ENCODE measurements at regions not wholly inside any gene's neighbourhood (a gene's known extent, or its start where the extent isn't known, plus 50 kb on each side); places are given as distances from the start of the nearest gene placed in this dataset.

DNA sequence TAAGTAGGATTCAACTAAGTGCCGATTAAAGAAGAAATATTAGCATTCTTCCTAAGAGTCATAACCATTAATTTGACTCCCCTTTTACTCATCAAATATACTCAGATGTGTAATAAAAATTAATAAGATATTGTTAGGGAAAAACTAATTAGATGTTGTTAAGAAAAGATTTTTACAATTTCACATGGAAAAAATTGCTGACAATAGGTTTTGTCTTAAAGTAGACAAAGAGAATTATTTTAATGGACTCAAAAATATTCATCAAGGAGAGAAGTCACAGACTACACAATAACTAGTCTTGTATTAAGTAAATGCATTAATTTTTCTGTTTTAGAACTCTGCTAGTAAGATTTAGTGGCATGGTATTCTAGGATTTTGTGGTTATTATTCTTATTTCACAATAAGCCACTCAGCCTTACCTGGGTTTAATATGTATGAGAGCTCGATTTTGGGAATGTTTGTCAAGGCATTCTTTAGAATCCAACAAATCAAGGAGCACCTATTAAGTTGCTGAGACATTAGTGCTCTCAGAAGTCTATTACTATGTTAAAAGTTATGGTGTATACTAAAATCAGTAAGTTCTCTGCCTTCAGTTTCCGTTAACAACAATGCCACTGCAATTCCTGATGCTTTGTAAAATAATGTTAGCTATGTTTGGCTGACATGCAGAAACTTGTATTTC, 110.2 kb upstream of the UGT8 start:
- H3K4me3 ChIP-seq (ENCODE audit: control insufficient read depth in 1 of 2, extremely low read depth in 1 of 2, low read length in 1 of 2), result no peak overlapping the region
- H3K36me3 ChIP-seq (ENCODE audit: control insufficient read depth in 2 of 2, extremely low read depth in 1 of 2, insufficient read depth in 1 of 2, low read length in 1 of 2), result no peaks in the 10 kb centered on the region
- H3K4me1 Mint-ChIP-seq, result no peaks in the 10 kb centered on the region
- CTCF ChIA-PET, result no interaction called here
- H3K9me3 ChIP-seq, result no peaks in the 10 kb centered on the region
- no peaks in the 10 kb centered on the region for H3K27me3 Mint-ChIP-seq
- DNase-seq, result no peak
- POLR2A ChIA-PET, result no interaction called here
- no peak for ATAC-seq (replicated peaks in 1 of 4)
- H3K36me3 Mint-ChIP-seq, result no peaks in the 10 kb centered on the region
- no peaks in the 10 kb centered on the region for H3K27me3 ChIP-seq (replicated peaks in 1 of 2; ENCODE audit: control insufficient read depth in 2 of 2, extremely low read depth in 1 of 2, insufficient read depth in 2 of 2, low read length in 1 of 2)
- no peak overlapping the region for H3K27ac ChIP-seq (ENCODE audit: low read length)
- WGBS (ENCODE audit: insufficient coverage), result no CpG with 5 or more reads among the region's 3 CpGs
- H3K9me3 Mint-ChIP-seq, result no peaks in the 10 kb centered on the region
- no peak overlapping the region for H3K4me3 Mint-ChIP-seq
- H3K4me1 ChIP-seq (ENCODE audit: control insufficient read depth in 1 of 2, extremely low read depth in 1 of 2, insufficient read depth in 2 of 2, low read length in 2 of 2), result no peaks in the 10 kb centered on the region
- H3K27ac Mint-ChIP-seq, result no peak overlapping the region

- ChIA-PET POLR2A (no interaction called here), CTCF (interaction anchor here in 1 of 2 donors (1.0 kb wide), 1 partner anchor 1099 kb away, joined by 3 read pairs; no protein-coding TSS in a partner anchor)
- H3K27me3 ChIP-seq (replicated peaks in 1 of 2; ENCODE audit: control insufficient read depth in 2 of 2, extremely low read depth in 1 of 2, insufficient read depth in 2 of 2, low read length in 1 of 2), result no peaks in the 10 kb centered on the region
- no peaks in the 10 kb centered on the region for H3K4me1 ChIP-seq (ENCODE audit: control insufficient read depth in 1 of 2, extremely low read depth in 1 of 2, insufficient read depth in 2 of 2, low read length in 2 of 2)
- Mint-ChIP-seq H3K27me3 (no peaks in the 10 kb centered on the region), H3K4me3 (no peak overlapping the region), H3K4me1 (no peaks in the 10 kb centered on the region), H3K27ac (no peak overlapping the region), H3K9me3 (no peaks in the 10 kb centered on the region), H3K36me3 (no peaks in the 10 kb centered on the region)
- H3K4me3 ChIP-seq (ENCODE audit: control insufficient read depth in 1 of 2, extremely low read depth in 1 of 2, low read length in 1 of 2), result no peak overlapping the region
- no peaks in the 10 kb centered on the region for H3K36me3 ChIP-seq (ENCODE audit: control insufficient read depth in 2 of 2, extremely low read depth in 1 of 2, insufficient read depth in 1 of 2, low read length in 1 of 2)
- DNase-seq (no peak), ATAC-seq (replicated peaks in 1 of 4) (no peak)
- H3K9me3 ChIP-seq, result no peaks in the 10 kb centered on the region
- WGBS (ENCODE audit: insufficient coverage), result no CpG with 5 or more reads among the region's 2 CpGs
- no peak overlapping the region for H3K27ac ChIP-seq (ENCODE audit: low read length)
These were observed 104.3 kb upstream of the UGT8 start for GRCh38 chr4:114494246-114494803.

GRCh38 chr4:114495471-114495928, 103.1 kb upstream of the UGT8 start:
- Mint-ChIP-seq H3K4me1 (no peaks in the 10 kb centered on the region), H3K27me3 (no peaks in the 10 kb centered on the region), H3K27ac (no peak overlapping the region), H3K36me3 (no peaks in the 10 kb centered on the region), H3K4me3 (no peak overlapping the region), H3K9me3 (no peaks in the 10 kb centered on the region)
- Histone ChIP-seq H3K4me3 (ENCODE audit: control insufficient read depth in 1 of 2, extremely low read depth in 1 of 2, low read length in 1 of 2) (no peak overlapping the region), H3K9me3 (no peaks in the 10 kb centered on the region), H3K4me1 (ENCODE audit: control insufficient read depth in 1 of 2, extremely low read depth in 1 of 2, insufficient read depth in 2 of 2, low read length in 2 of 2) (no peaks in the 10 kb centered on the region), H3K36me3 (ENCODE audit: control insufficient read depth in 2 of 2, extremely low read depth in 1 of 2, insufficient read depth in 1 of 2, low read length in 1 of 2) (no peaks in the 10 kb centered on the region), H3K27ac (ENCODE audit: low read length) (no peak overlapping the region), H3K27me3 (replicated peaks in 1 of 2; ENCODE audit: control insufficient read depth in 2 of 2, extremely low read depth in 1 of 2, insufficient read depth in 2 of 2, low read length in 1 of 2) (no peaks in the 10 kb centered on the region)
- ATAC-seq (replicated peaks in 1 of 4), result no peak
- 70% methylated on average over 3 of the region's 8 CpGs for WGBS (ENCODE audit: insufficient coverage)
- DNase-seq, result no peak
- POLR2A ChIA-PET, result interaction anchor here in 1 of 2 donors (0.6 kb wide), 1 partner anchor 532 kb away, joined by 3 read pairs; no protein-coding TSS in a partner anchor
- CTCF ChIA-PET, result no interaction called here

- Histone ChIP-seq H3K4me3 (ENCODE audit: control insufficient read depth in 1 of 2, extremely low read depth in 1 of 2, low read length in 1 of 2) (no peak overlapping the region), H3K36me3 (ENCODE audit: control insufficient read depth in 2 of 2, extremely low read depth in 1 of 2, insufficient read depth in 1 of 2, low read length in 1 of 2) (no peaks in the 10 kb centered on the region), H3K27me3 (replicated peaks in 1 of 2; ENCODE audit: control insufficient read depth in 2 of 2, extremely low read depth in 1 of 2, insufficient read depth in 2 of 2, low read length in 1 of 2) (no peaks in the 10 kb centered on the region), H3K9me3 (no peaks in the 10 kb centered on the region), H3K4me1 (ENCODE audit: control insufficient read depth in 1 of 2, extremely low read depth in 1 of 2, insufficient read depth in 2 of 2, low read length in 2 of 2) (no peaks in the 10 kb centered on the region), H3K27ac (ENCODE audit: low read length) (no peak overlapping the region)
- H3K27ac Mint-ChIP-seq, result no peak overlapping the region
- H3K27me3 Mint-ChIP-seq, result no peaks in the 10 kb centered on the region
- ChIA-PET CTCF (no interaction called here), POLR2A (no interaction called here)
- H3K4me1 Mint-ChIP-seq, result no peaks in the 10 kb centered on the region
- no peak overlapping the region for H3K4me3 Mint-ChIP-seq
- ATAC-seq (replicated peaks in 1 of 4), result no peak
- H3K9me3 Mint-ChIP-seq, result no peaks in the 10 kb centered on the region
- H3K36me3 Mint-ChIP-seq, result no peaks in the 10 kb centered on the region
- no peak for DNase-seq
These were observed 101.5 kb upstream of the UGT8 start for GRCh38 chr4:114497116-114497515.

DNA sequence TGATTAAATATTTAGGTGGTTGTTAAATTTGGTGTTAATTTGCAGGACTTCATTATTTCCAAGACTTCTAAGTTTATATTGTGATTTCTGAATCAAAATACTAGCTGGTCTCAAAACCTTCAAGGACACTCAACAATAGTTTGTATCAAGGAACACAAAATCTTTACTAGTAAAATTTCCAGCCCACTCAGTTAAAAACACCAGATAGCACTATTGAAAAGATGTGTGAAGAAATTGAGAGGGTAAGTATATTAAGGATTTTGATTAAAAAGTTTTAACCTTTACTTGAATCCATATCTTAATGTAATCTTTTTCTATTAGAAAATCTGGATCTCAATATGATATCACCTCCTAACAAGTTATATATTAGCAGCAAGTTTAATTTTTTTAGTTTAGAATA, 89.3 kb upstream of the UGT8 start:
- no peaks in the 10 kb centered on the region for H3K27me3 ChIP-seq (replicated peaks in 1 of 2; ENCODE audit: control insufficient read depth in 2 of 2, extremely low read depth in 1 of 2, insufficient read depth in 2 of 2, low read length in 1 of 2)
- Mint-ChIP-seq H3K27ac (no peak overlapping the region), H3K4me1 (no peaks in the 10 kb centered on the region), H3K9me3 (no peaks in the 10 kb centered on the region), H3K36me3 (no peaks in the 10 kb centered on the region), H3K27me3 (peaks cover 3% of the 10 kb centered on the region in 2 donors), H3K4me3 (no peak overlapping the region)
- POLR2A ChIA-PET, result no interaction called here
- H3K4me1 ChIP-seq (ENCODE audit: control insufficient read depth in 1 of 2, extremely low read depth in 1 of 2, insufficient read depth in 2 of 2, low read length in 2 of 2), result no peaks in the 10 kb centered on the region
- DNase-seq, result no peak
- H3K36me3 ChIP-seq (ENCODE audit: control insufficient read depth in 2 of 2, extremely low read depth in 1 of 2, insufficient read depth in 1 of 2, low read length in 1 of 2), result no peaks in the 10 kb centered on the region
- no peaks in the 10 kb centered on the region for H3K9me3 ChIP-seq
- H3K4me3 ChIP-seq (ENCODE audit: control insufficient read depth in 1 of 2, extremely low read depth in 1 of 2, low read length in 1 of 2), result no peak overlapping the region
- CTCF ChIA-PET, result interaction anchor here in 1 of 2 donors (0.7 kb wide), 1 partner anchor 1181 kb away, joined by 3 read pairs; no protein-coding TSS in a partner anchor
- no peak overlapping the region for H3K27ac ChIP-seq (ENCODE audit: low read length)
- no peak for ATAC-seq (replicated peaks in 1 of 4)

GRCh38 chr4:114512595-114513295, 85.9 kb upstream of the UGT8 start:
- Mint-ChIP-seq H3K36me3 (no peaks in the 10 kb centered on the region), H3K4me3 (no peak overlapping the region), H3K27ac (no peak overlapping the region), H3K4me1 (no peaks in the 10 kb centered on the region), H3K27me3 (peaks cover 3% of the 10 kb centered on the region in 2 donors), H3K9me3 (peaks cover 0 to 5% (median 0%) of the 10 kb centered on the region in 3 donors)
- ATAC-seq (replicated peaks in 1 of 4) (no peak), DNase-seq (no peak)
- H3K36me3 ChIP-seq (ENCODE audit: control insufficient read depth in 2 of 2, extremely low read depth in 1 of 2, insufficient read depth in 1 of 2, low read length in 1 of 2), result no peaks in the 10 kb centered on the region
- H3K27ac ChIP-seq (ENCODE audit: low read length), result no peak overlapping the region
- ChIA-PET POLR2A (no interaction called here), CTCF (no interaction called here)
- no peaks in the 10 kb centered on the region for H3K4me1 ChIP-seq (ENCODE audit: control insufficient read depth in 1 of 2, extremely low read depth in 1 of 2, insufficient read depth in 2 of 2, low read length in 2 of 2)
- no CpG with 5 or more reads among the region's 3 CpGs for WGBS (ENCODE audit: insufficient coverage)
- H3K27me3 ChIP-seq (replicated peaks in 1 of 2; ENCODE audit: control insufficient read depth in 2 of 2, extremely low read depth in 1 of 2, insufficient read depth in 2 of 2, low read length in 1 of 2), result no peaks in the 10 kb centered on the region
- H3K4me3 ChIP-seq (ENCODE audit: control insufficient read depth in 1 of 2, extremely low read depth in 1 of 2, low read length in 1 of 2), result no peak overlapping the region
- H3K9me3 ChIP-seq, result no peaks in the 10 kb centered on the region

Data from T-cell (primary cell).